HK-2 (cell line): ENCODE measurements at regions not wholly inside any gene's neighbourhood (a gene's known extent, or its start where the extent isn't known, plus 50 kb on each side); places are given as distances from the start of the nearest gene placed in this dataset.

ENCODE experiments used
- DNase-seq: peaks from one replicate; pipeline ENCODE4 v3.0.0-alpha.2; 2018; ENCODE audit not compliant: unreplicated experiment

GRCh38 chr11:92384358-92384757 lies 159.7 kb downstream of the FAT3 start:
- DNase-seq = no peak

- no peak for DNase-seq
These were observed 160.2 kb downstream of the FAT3 start for GRCh38 chr11:92384802-92385201.

- no peak for DNase-seq
These were observed 162.0 kb downstream of the FAT3 start for GRCh38 chr11:92386577-92386976.

- no peak for DNase-seq
These were observed 163.2 kb downstream of the FAT3 start for GRCh38 chr11:92387859-92388258.

GRCh38 chr11:92388380-92388779 lies 163.8 kb downstream of the FAT3 start:
- no peak for DNase-seq

- DNase-seq = no peak
These were observed 166.2 kb downstream of the FAT3 start for GRCh38 chr11:92390783-92391182.

GRCh38 chr11:92391364-92391763 lies 166.7 kb downstream of the FAT3 start:
- no peak for DNase-seq

GRCh38 chr11:92391808-92392207 lies 167.2 kb downstream of the FAT3 start:
- DNase-seq = no peak

GRCh38 chr11:92393218-92393617 lies 168.6 kb downstream of the FAT3 start:
- DNase-seq = no peak

GRCh38 chr11:92396133-92396532 lies 171.5 kb downstream of the FAT3 start:
- DNase-seq = no peak

GRCh38 chr11:92397221-92397755 lies 172.7 kb downstream of the FAT3 start:
- no peak for DNase-seq

- no peak for DNase-seq
These were observed 175.1 kb downstream of the FAT3 start for GRCh38 chr11:92399705-92400104.

GRCh38 chr11:92401520-92401919 lies 176.9 kb downstream of the FAT3 start:
- DNase-seq = no peak

- no peak for DNase-seq
These were observed 181.9 kb downstream of the FAT3 start for GRCh38 chr11:92406472-92406871.

GRCh38 chr11:92409355-92409754 lies 184.7 kb downstream of the FAT3 start:
- no peak for DNase-seq

GRCh38 chr11:92409956-92410355 lies 185.3 kb downstream of the FAT3 start:
- no peak for DNase-seq

- no peak for DNase-seq
These were observed 185.9 kb downstream of the FAT3 start for GRCh38 chr11:92410526-92410925.

GRCh38 chr11:92411431-92411830 lies 186.8 kb downstream of the FAT3 start:
- DNase-seq = no peak

GRCh38 chr11:92413757-92414513 lies 189.3 kb downstream of the FAT3 start:
- DNase-seq = no peak

- no peak for DNase-seq
These were observed 192.5 kb downstream of the FAT3 start for GRCh38 chr11:92416971-92417725.

GRCh38 chr11:92423115-92424034 lies 198.8 kb downstream of the FAT3 start:
- no peak for DNase-seq

GRCh38 chr11:92424281-92424680 lies 199.7 kb downstream of the FAT3 start:
- no peak for DNase-seq
